Keratinocyte (primary cell): ENCODE measurements at regions not wholly inside any gene's neighbourhood (a gene's known extent, or its start where the extent isn't known, plus 50 kb on each side); places are given as distances from the start of the nearest gene placed in this dataset.

ENCODE experiments used
- DNase-seq: peaks from one replicate; pipeline ENCODE4 v3.0.0-alpha.2; 2011; ENCODE audit warnings: low read depth, missing footprints, low spot score
- FAIRE-seq: peaks from 2 replicates; lab custom pipeline; 2011; peaks lifted over from hg19 to GRCh38; lab: Jason Lieb, UNC
- H2AFZ ChIP-seq: 2 replicates; pipeline ENCODE4 v1.6.0; 2012; ENCODE audit warnings: low read length, control low read depth, inconsistent platforms; ENCODE audit not compliant: control insufficient read depth
- H3K27ac ChIP-seq: 2 replicates; pipeline ENCODE4 v1.5.1; 2011; ENCODE audit warnings: low read length; ENCODE audit not compliant: control insufficient read depth, insufficient read depth
- H3K27me3 ChIP-seq: 3 replicates; pipeline ENCODE4 v1.6.0; 2011; ENCODE audit warnings: low read length; ENCODE audit not compliant: control insufficient read depth, insufficient read depth; ENCODE audit errors: extremely low read depth
- H3K36me3 ChIP-seq, 2 experiments: 2 replicates in 1 of 2; 3 replicates in 1 of 2; pipeline ENCODE4 v1.5.1; 2011; ENCODE audit warnings: low read length in 2 of 2, mild to moderate bottlenecking in 1 of 2; ENCODE audit not compliant: control insufficient read depth in 2 of 2, insufficient read depth in 2 of 2; ENCODE audit errors: extremely low read depth in 1 of 2
- H3K4me1 ChIP-seq: 3 replicates; pipeline ENCODE4 v1.5.1; 2011; ENCODE audit warnings: low read length; ENCODE audit not compliant: control insufficient read depth, insufficient read depth; ENCODE audit errors: extremely low read depth
- H3K4me2 ChIP-seq: 3 replicates; pipeline ENCODE4 v1.6.0; 2011; ENCODE audit warnings: low read depth, low read length; ENCODE audit not compliant: control insufficient read depth, insufficient read depth; ENCODE audit errors: extremely low read depth
- H3K4me3 ChIP-seq, 3 experiments: fragments of 200-600 bp in 1 of 3; sonication (generic) in 1 of 3; 2 replicates in 2 of 3; 3 replicates in 1 of 3; pipeline ENCODE4 v1.5.1; 2011 to 2016; ENCODE audit warnings: low read length in 3 of 3, mild to moderate bottlenecking in 3 of 3, control low read depth in 2 of 3, inconsistent platforms in 1 of 3, low read depth in 1 of 3, mixed read lengths in 1 of 3, mixed run types in 1 of 3, moderate library complexity in 1 of 3; ENCODE audit not compliant: control insufficient read depth in 2 of 3, insufficient read depth in 2 of 3; ENCODE audit errors: extremely low read depth in 1 of 3
- H3K79me2 ChIP-seq: 2 replicates; pipeline ENCODE4 v1.6.0; 2012; ENCODE audit warnings: low read length; ENCODE audit not compliant: control insufficient read depth, insufficient read depth
- H3K9ac ChIP-seq: 3 replicates; pipeline ENCODE4 v1.6.0; 2011; ENCODE audit warnings: low read length; ENCODE audit not compliant: control insufficient read depth, insufficient read depth; ENCODE audit errors: extremely low read depth
- H3K9me1 ChIP-seq: 3 replicates; pipeline ENCODE4 v1.6.0; 2011; ENCODE audit warnings: low read length; ENCODE audit not compliant: control insufficient read depth, insufficient read depth; ENCODE audit errors: extremely low read depth
- H3K9me3 ChIP-seq: 2 replicates; pipeline ENCODE4 v1.5.1; 2012; ENCODE audit warnings: low read depth, low read length; ENCODE audit not compliant: control insufficient read depth
- H4K20me1 ChIP-seq: 3 replicates; pipeline ENCODE4 v1.6.0; 2011; ENCODE audit warnings: low read length; ENCODE audit not compliant: control insufficient read depth, insufficient read depth; ENCODE audit errors: extremely low read depth
- EZH2 ChIP-seq: IDR thresholded peaks from one replicate; pipeline ENCODE4 v1.6.1; 2012; ENCODE audit warnings: inconsistent platforms, mild to moderate bottlenecking, low read length, moderate library complexity
- dilution Hi-C: fragments of 300-500 bp; cut with MboI; formaldehyde crosslinking; loops from one replicate; pipeline ENCODE4 v1.7.0; 2020; ENCODE audit warnings: low sequenced_read_pairs; ENCODE audit not compliant: extremely low pct_ligation_motif_present
- TF ChIP-seq, protein P1 (sequence below), 3 experiments: IDR thresholded peaks in 1 of 3; conservative IDR thresholded peaks in 1 of 3; optimal IDR thresholded peaks in 1 of 3; 2 replicates in 2 of 3; 3 replicates in 1 of 3; pipeline versions ENCODE3 to v1.5.1; 2011; ENCODE audit warnings: low read length in 3 of 3, mild to moderate bottlenecking in 3 of 3, moderate library complexity in 2 of 3, control low read depth in 1 of 3, inconsistent platforms in 1 of 3; ENCODE audit not compliant: insufficient read depth in 2 of 3; ENCODE audit errors: extremely low read depth in 1 of 3

DNA sequence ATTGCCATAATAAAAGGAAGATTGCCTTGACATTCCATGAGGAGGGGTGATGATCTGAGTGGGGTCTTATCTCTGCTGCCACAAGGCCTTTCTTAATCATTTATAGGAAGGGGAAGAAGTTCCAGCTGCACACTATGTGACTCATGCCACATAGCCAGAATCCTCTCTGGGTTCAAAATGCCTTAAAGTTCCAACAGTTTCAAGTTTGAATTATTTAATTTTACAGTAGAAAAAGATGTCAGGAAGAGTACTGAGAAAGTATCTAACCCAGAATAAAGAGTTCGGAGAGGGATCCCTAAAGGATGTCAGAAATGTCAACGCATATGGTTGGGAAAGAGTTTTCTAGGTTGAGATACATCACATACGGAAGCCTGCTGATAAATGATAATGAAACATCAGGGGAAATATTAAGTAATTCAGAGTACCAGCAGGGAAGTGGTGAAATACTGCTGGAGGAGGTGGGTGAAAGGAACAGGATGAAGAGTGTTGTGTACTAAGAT lies 999.9 kb downstream of the TSN start:
- dilution Hi-C loops: no loop called here
- Histone ChIP-seq H3K4me3 (no peak overlapping the region), H3K79me2 (no peaks in the 10 kb centered on the region), H2AFZ (no peak overlapping the region), H3K4me1 (no peaks in the 10 kb centered on the region), H3K9me3 (no peaks in the 10 kb centered on the region), H4K20me1 (no peaks in the 10 kb centered on the region), H3K27ac (no peak overlapping the region), H3K4me2 (no peak overlapping the region), H3K36me3 (no peaks in the 10 kb centered on the region), H3K27me3 (no peaks in the 10 kb centered on the region), H3K9me1 (no peaks in the 10 kb centered on the region), H3K9ac (no peak overlapping the region)
- no peak for FAIRE-seq
- no peak for TF ChIP-seq EZH2
- TF ChIP-seq, protein P1, sequence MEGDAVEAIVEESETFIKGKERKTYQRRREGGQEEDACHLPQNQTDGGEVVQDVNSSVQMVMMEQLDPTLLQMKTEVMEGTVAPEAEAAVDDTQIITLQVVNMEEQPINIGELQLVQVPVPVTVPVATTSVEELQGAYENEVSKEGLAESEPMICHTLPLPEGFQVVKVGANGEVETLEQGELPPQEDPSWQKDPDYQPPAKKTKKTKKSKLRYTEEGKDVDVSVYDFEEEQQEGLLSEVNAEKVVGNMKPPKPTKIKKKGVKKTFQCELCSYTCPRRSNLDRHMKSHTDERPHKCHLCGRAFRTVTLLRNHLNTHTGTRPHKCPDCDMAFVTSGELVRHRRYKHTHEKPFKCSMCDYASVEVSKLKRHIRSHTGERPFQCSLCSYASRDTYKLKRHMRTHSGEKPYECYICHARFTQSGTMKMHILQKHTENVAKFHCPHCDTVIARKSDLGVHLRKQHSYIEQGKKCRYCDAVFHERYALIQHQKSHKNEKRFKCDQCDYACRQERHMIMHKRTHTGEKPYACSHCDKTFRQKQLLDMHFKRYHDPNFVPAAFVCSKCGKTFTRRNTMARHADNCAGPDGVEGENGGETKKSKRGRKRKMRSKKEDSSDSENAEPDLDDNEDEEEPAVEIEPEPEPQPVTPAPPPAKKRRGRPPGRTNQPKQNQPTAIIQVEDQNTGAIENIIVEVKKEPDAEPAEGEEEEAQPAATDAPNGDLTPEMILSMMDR (optimal IDR thresholded peaks at IDR 0.05 in 1 of 3, IDR thresholded peaks at IDR 0.05 in 1 of 3, conservative IDR thresholded peaks at IDR 0.05 in 1 of 3; ENCODE audit: extremely low read depth in 1 of 3, insufficient read depth in 2 of 3, low read length in 3 of 3): no peak
- no peak for DNase-seq

DNA sequence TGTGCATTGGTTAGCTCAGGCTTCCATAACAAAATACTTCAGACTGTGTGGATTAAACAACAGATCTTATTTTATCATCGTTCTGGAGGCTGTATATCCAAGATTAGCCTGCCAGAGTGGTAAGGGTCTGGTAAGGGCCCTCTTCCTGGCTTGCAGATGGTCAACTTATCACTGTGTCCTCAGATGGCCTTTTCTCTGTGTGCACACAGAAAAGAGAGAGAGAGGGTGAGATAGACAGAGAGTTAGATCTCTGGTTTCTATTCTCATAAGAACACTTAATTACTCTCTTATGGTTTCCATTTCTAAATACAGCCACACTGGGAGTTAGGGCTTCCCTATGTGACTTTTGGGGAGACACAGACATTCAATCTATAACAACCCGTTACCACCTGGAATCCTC lies 1003.5 kb downstream of the TSN start:
- Histone ChIP-seq H2AFZ (no peak overlapping the region), H3K9me1 (no peaks in the 10 kb centered on the region), H3K27ac (no peak overlapping the region), H3K79me2 (no peaks in the 10 kb centered on the region), H3K9me3 (no peaks in the 10 kb centered on the region), H3K36me3 (no peaks in the 10 kb centered on the region), H3K4me3 (no peak overlapping the region), H4K20me1 (no peaks in the 10 kb centered on the region), H3K4me2 (no peak overlapping the region), H3K9ac (no peak overlapping the region), H3K4me1 (no peaks in the 10 kb centered on the region), H3K27me3 (no peaks in the 10 kb centered on the region)
- dilution Hi-C loops: no loop called here
- DNase-seq (no peak), FAIRE-seq (no peak)
- no peak for TF ChIP-seq EZH2
- TF ChIP-seq, protein P1 (optimal IDR thresholded peaks at IDR 0.05 in 1 of 3, IDR thresholded peaks at IDR 0.05 in 1 of 3, conservative IDR thresholded peaks at IDR 0.05 in 1 of 3; ENCODE audit: extremely low read depth in 1 of 3, insufficient read depth in 2 of 3, low read length in 3 of 3): no peak
